GM03348 (cell line): ENCODE measurements at regions not wholly inside any gene's neighbourhood (a gene's known extent, or its start where the extent isn't known, plus 50 kb on each side); places are given as distances from the start of the nearest gene placed in this dataset.

Experiments
- DNase-seq: peaks from one replicate; pipeline ENCODE4 v3.0.0; 2012; ENCODE audit warnings: low spot score

DNA sequence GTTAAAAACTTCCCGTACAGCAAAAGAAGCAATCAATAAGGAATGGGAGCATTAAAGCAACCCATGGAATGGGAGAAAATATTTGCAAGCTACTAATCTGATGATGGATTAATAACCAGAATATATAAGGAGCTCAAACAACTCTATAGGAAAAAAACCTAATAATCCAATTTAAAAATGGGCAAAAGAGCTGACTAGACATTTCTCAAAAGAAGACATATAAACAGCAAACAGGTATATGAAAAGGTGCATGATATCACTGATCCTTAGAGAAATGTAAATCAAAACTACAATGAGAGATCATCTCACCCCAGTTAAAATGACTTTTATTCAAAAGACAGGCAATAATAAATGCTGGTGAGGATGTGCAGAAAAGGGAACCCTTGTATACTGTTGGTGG, 52.7 kb upstream of the POU1F1 start:
- DNase-seq, result no peak
